Right lobe of liver (tissue), 4 donors: ENCODE measurements at regions not wholly inside any gene's neighbourhood (a gene's known extent, or its start where the extent isn't known, plus 50 kb on each side); places are given as distances from the start of the nearest gene placed in this dataset.

ENCODE experiments used
- CTCF ChIP-seq, 4 donors: fragments of 200-600 bp in 3 of 4; fragments of 450-650 bp in 1 of 4; IDR thresholded peaks; one replicate each; pipeline versions ENCODE4 v1.5.1 to v1.8.0; 2016 to 2022; ENCODE audit warnings: antibody characterized with exemption in 4 of 4, mild to moderate bottlenecking in 2 of 4
- POLR2A ChIP-seq: fragments of 450-650 bp; IDR thresholded peaks from one replicate; pipeline ENCODE4 v1.6.1; 2017; ENCODE audit warnings: antibody characterized with exemption, mild to moderate bottlenecking
- donor health status: DM: no; HTN: no; CAD: no.
- donor health status: DM: no; HTN: no; CAD: no.
- donor health status: DM: no; HTN: yes; CAD: no.

DNA sequence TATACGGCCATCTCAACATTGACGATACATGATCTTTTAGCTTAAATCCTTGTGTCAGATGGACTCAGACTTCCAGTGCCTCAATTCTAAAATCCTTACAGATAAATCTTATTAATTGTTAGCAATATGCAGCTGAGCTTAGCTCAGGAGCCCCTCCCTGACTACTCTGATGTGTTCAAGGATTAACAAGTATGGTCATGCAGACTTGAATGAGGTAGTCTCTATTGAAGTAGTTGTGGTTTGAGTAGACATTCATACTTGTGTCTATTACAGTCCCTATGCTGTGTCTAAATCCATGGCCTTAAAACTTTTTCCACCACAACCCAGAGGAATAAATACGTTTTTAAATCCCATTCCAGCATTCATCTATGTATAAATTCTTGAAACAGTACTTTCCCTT lies 119.5 kb downstream of the NUP35 start:
- TF ChIP-seq CTCF (IDR thresholded peaks at IDR 0.05), result no peak
- no peak for TF ChIP-seq POLR2A
